ENCODE measurements at regions not wholly inside any gene's neighbourhood (a gene's known extent, or its start where the extent isn't known, plus 50 kb on each side); places are given as distances from the start of the nearest gene placed in this dataset.

DNA sequence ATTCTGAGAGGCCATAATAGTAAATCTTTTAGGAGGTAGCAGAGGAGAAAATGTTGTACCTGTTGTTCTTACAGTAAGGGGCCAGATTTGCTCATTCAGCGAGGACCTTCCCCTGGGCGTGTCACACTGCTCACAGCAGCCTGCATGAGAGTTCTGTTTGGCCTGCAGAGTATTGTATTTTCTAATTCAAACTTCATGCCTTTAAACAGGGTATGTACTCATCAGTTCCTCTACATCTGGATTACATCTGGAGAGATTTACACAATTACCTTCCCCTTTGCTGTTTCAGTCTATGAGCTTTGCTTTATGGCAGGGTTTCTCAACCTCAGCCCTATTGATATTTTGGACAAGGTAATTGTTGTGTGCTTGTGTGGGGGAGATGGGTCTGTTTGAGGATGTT is 170.9 kb upstream of the STK32A start:
- Histone ChIP-seq H3K36me3 (ENCODE audit: control insufficient read depth in 2 of 2, extremely low read depth in 1 of 2, insufficient read depth in 2 of 2, low read length in 2 of 2) (no peaks in the 10 kb centered on the region), H3K9me3 (replicated peaks; ENCODE audit: control insufficient read depth, insufficient read depth, low read length) (no peaks in the 10 kb centered on the region), H3K9ac (replicated peaks; ENCODE audit: extremely low read depth, insufficient read depth, low read length) (no peak overlapping the region), H3K4me2 (ENCODE audit: insufficient read depth, low read length) (no peak overlapping the region), H3K27me3 (ENCODE audit: control insufficient read depth in 2 of 2, insufficient read depth in 2 of 2, low read length in 2 of 2) (no peaks in the 10 kb centered on the region), H3K79me2 (ENCODE audit: control insufficient read depth, insufficient read depth, low read length) (no peaks in the 10 kb centered on the region), H3K9me1 (replicated peaks; ENCODE audit: control insufficient read depth, extremely low read depth, insufficient read depth, low read length) (no peaks in the 10 kb centered on the region), H3K4me3 (replicated peaks in 1 of 3; ENCODE audit: insufficient read depth in 1 of 3, low read depth in 1 of 3, low read length in 3 of 3) (no peak overlapping the region), H2AFZ (ENCODE audit: low read depth, low read length) (no peak overlapping the region), H3K4me1 (ENCODE audit: control insufficient read depth, extremely low read depth, insufficient read depth, low read length) (no peaks in the 10 kb centered on the region), H4K20me1 (replicated peaks; ENCODE audit: control insufficient read depth, extremely low read depth, insufficient read depth, low read length) (no peaks in the 10 kb centered on the region), H3K27ac (ENCODE audit: insufficient read depth, low read depth, low read length) (no peak overlapping the region)
- POLR2A ChIA-PET, result no interaction called here
- DNase-seq (ENCODE audit: low read depth, low spot score) (no peak), FAIRE-seq (no peak)
- dilution Hi-C loops (cut with MboI; ENCODE audit: extremely low pct_ligation_motif_present, low sequenced_read_pairs), result no loop called here
- CTCF ChIA-PET, result no interaction called here
- intact Hi-C loops (cut with micrococcal nuclease), result no loop called here
- TF ChIP-seq GATA2 (IDR thresholded peaks at IDR 0.05; ENCODE audit: insufficient read depth, insufficient read length, low read depth, low read length) (no peak), POLR2AphosphoS5 (IDR thresholded peaks at IDR 0.05; ENCODE audit: insufficient read depth, low read depth, low read length) (no peak), FOS (IDR thresholded peaks at IDR 0.05; ENCODE audit: borderline replicate concordance, insufficient read depth, low read length) (no peak), EZH2 (IDR thresholded peaks at IDR 0.05; ENCODE audit: borderline replicate concordance, low read depth, low read length, severe bottlenecking) (no peak), JUN (IDR thresholded peaks at IDR 0.05; ENCODE audit: borderline replicate concordance, insufficient read depth, insufficient read length, low read depth) (no peak), POLR2A (IDR thresholded peaks at IDR 0.05; ENCODE audit: low read depth, low read length) (no peak), MYC (IDR thresholded peaks at IDR 0.05; ENCODE audit: low read depth, low read length) (no peak)
- TF ChIP-seq, protein P1, sequence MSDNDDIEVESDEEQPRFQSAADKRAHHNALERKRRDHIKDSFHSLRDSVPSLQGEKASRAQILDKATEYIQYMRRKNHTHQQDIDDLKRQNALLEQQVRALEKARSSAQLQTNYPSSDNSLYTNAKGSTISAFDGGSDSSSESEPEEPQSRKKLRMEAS (IDR thresholded peaks at IDR 0.05; ENCODE audit: insufficient read depth, insufficient read length), result no peak
- TF ChIP-seq, protein P2, sequence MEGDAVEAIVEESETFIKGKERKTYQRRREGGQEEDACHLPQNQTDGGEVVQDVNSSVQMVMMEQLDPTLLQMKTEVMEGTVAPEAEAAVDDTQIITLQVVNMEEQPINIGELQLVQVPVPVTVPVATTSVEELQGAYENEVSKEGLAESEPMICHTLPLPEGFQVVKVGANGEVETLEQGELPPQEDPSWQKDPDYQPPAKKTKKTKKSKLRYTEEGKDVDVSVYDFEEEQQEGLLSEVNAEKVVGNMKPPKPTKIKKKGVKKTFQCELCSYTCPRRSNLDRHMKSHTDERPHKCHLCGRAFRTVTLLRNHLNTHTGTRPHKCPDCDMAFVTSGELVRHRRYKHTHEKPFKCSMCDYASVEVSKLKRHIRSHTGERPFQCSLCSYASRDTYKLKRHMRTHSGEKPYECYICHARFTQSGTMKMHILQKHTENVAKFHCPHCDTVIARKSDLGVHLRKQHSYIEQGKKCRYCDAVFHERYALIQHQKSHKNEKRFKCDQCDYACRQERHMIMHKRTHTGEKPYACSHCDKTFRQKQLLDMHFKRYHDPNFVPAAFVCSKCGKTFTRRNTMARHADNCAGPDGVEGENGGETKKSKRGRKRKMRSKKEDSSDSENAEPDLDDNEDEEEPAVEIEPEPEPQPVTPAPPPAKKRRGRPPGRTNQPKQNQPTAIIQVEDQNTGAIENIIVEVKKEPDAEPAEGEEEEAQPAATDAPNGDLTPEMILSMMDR (IDR thresholded peaks at IDR 0.05; ENCODE audit: extremely low read depth in 1 of 2, insufficient read depth in 1 of 2, low read depth in 1 of 2, low read length in 2 of 2), result no peak
- no TSS peak for BruUV-seq (replicated peaks)

Measured in endothelial cell of umbilical vein (primary cell).